SW 1271 (cell line): ENCODE measurements at regions not wholly inside any gene's neighbourhood (a gene's known extent, or its start where the extent isn't known, plus 50 kb on each side); places are given as distances from the start of the nearest gene placed in this dataset.
A peak's percentile ranks its signal among the peaks of the same experiment; 100 is the strongest.

Source experiments
- DNase-seq, 2 experiments: peaks; one replicate each; lab custom pipeline; 2025; lab: John Stamatoyannopoulos, UW

DNA sequence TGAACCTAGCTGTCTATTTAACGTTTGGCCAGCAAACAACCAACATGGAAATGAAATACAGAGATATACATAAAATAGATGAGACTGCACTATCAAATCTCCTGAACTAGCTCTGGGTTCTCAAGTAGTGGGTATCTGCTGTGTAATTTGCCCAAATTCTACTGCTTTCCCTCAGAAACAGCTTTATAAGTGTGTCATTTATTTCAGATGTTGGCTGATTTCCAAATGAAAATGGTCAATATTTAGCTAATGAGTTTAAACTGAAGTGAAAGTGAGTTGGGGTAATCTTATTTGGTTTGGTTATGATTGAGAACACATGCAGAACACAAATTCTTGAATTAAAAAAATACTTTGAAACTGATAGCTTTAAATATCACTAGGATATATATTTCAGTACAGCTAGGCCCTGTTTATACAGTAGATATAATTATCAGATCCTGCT, 601.7 kb upstream of the CXADR start:
- DNase-seq: no peak

DNA sequence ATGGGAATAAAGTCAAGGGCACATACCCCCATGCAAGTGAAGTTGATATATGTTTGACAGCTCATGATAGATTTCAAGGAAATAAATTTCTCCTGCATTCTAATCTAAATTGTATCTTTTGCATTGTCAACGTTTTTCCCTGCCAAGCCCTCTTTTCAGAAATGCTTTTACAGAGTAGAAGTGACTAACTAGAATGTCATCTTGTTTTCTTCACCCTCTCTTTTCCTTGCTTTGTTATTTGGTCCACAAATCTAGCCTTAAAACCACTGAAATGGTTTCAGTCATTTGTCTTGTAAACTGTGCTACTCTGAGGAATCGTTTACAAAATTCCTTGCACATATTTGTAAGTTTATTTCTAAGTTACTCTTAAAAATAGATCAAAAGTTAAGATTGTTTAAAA, 600.8 kb upstream of the CXADR start:
- DNase-seq: no peak

DNA sequence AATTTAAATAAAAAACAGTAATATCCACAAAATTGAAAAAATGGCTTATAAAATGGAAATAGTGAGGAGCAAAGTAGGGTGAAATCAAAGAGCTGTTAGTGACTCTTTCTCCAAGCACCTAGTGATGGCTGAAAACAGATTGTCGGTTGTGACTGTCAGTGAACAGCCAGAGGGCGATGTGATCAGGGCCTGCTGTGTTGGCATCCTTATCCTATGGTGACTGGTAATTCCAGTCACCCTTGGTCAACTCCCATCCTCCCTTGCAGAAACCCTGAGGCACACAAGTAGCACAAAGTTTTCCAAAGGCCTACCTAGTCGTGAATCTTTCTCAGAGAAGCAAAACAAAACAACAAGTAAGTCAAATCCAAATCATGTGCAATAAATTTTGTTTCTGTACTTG, 599.8 kb upstream of the CXADR start:
- DNase-seq: no peak

DNA sequence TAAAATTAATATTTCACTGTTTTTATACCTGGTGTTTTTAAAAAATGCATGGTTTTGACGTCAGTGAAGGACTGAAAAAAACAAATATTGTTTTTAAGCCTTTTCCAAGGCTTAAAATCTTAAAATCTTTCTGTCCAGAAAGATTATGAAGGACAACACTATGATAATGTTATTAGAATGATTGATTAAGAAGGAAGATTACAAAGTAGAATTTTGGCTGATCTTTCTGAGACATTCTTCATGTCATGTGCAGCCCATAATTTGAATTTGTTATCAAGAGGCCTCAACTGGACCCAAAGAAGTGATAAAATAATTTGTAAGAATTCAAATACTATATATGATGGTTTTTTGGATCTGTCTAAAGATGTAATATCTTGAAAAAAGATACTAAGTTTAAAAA, 584.4 kb upstream of the CXADR start:
- DNase-seq: no peak

DNA sequence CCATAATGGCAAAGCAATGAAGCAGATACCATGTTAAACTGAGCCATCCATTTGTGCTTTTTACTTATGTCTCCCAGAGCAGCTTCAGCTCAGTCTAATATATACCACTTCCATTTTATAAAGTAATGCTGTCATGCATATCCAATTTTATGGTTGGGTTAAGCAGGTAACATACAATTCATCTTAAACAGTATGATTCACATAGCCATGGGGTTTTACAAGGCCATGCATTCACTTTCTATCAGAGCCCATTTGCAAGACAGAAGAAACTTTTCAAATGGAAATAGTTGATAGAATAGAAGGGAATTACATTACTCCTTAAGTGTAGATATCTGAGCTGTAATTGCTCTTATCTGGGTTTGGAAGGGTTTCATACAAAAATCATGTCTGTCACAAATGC, 580.5 kb upstream of the CXADR start:
- DNase-seq: no peak

DNA sequence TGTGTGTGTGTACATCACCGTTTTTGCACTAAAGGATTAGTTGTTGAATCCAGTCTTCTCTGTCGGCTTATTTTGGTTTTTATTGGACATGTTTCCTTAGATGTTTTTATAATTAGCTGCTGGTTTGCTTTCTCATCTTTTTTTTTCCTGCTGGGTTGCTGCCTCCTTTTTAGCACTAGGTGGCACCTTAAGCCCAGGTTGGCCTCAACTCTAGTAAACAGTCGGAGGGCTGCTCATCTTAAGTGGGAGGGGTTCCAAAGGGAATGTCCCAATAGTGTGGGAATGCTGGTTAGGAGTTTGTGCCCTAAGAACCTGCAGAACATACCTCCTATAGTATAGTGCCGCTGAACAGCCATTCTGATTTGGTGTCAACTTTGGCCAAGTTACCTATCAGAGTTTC, 570.1 kb upstream of the CXADR start:
- peak in 1 of 2 experiments; percentile 4 for DNase-seq

DNA sequence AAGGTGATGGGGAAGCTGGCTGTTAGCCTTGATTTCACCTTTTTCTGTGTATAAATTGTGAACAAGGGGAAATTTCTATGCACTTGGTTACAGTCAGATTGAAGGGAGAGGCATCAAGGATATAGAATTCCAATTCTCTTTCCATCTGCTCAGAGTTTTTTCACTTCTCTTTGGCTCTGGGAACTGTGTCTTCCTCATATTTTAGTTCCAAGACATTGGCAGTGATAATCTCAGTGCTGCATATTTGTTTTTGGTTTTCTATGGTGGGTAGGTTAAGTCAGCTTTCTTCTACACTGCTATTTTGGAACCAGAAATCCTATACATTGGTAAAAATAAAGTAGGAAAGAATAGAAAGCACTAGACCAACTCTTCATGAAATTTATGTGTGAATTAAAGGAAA, 569.6 kb upstream of the CXADR start:
- no peak for DNase-seq

DNA sequence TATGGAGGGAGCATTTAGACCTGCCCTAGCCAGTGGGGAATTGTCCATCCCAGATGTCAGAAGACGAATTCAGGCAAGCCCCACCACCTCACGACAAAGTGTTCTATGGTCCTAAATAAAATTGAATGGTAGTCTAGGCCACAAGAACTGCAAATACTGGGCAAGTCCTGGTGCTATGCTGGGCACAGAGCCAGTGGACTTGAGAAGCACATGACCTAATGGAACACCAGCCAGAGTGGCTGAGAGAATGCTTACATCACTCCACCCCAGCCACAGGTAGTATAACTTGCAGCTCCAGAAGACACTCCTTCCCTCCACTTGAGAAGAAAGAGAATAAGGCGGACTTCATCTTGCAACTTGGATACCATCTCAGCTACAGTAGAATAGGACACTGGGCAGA, 567.3 kb upstream of the CXADR start:
- DNase-seq: no peak

DNA sequence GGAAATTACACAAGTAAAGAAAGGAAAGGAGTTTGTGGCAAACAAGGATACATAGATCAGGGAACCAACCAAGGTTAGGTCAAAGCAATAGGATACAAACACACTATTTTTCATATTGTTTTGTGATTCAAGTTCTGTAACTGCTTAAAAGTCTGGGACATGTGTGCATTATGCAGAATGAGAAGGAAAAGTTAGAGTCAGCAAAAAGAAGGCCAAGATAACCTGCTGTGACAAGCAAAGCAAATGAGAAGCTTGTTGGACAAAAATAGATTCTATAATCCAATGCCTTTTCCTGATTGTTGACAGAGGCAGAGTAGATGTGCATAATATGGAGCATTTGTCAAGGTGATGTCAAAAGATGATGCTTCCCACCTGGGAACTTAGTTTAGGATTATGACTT, 556.0 kb upstream of the CXADR start:
- no peak for DNase-seq

DNA sequence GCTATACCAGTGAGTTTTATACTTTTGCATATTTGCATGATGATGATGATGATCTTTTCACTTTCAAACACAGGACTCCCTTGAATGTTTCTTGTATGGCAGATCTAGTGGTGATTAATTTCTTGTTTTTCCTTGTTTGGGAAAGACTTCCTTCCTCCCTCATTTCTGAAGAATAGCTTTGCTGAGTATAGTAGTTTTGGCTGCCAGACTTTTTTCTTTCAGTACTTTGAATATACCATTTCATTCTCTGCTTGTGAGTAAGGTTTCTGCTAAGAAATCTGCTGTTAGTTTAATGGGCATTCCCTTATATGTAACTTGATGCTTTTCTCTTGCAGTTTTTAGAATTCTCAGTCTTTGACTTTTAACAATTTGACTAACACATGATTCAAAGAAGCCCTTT, 547.4 kb upstream of the CXADR start:
- no peak for DNase-seq

DNA sequence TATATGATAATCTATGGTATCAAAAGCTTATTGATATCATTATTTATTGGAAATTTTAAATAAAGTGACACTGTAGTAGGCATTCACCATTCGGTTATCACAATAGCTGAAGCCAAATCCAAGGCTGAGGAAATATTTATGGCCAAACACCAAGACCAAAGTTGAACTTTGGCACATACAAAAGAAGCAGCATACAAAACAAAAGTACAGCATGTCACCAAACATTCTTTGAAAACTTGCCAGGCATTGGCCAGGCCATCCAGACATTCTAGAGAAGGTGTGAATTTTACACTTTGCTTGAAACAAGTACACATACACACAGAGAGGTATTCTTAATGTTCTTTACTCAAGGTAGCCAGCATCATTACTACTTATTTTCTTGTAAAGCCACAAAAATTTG, 544.4 kb upstream of the CXADR start:
- DNase-seq: no peak

DNA sequence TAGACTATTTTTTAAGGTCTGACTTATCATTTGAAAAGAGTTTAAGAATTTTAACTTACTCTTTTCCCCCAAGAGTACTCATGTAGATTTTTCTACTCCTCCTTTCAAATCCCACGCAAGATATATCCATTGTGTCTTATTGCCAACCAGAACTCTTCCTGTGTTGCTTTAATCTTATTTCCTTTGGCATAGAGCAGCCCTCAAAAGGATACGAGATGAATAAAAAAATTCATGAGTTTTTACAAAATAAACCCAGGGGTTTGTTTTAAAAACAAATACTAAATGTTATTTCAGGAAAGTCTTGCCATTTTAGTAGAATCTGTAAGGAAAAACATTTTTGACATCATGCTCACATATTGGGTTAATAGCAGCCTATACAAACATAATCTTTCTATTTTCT, 543.2 kb upstream of the CXADR start:
- DNase-seq: no peak

DNA sequence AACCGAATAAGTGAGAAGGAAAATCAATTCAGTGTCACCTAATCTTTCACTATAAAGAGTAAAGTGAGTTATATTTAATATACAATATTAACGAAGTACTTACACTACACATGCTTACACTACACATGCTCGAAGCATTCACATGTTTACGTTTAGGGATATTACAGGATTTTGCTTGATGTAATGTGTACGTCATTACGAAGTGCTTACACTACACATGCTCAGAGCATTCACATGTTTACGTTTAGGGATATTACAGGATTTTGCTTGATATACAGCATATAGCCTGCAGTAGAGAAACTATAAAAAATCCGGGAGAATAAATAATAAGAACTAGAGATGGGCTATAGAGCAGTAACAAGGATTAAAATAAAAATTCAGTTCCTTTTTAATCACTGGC, 538.8 kb upstream of the CXADR start:
- no peak for DNase-seq

DNA sequence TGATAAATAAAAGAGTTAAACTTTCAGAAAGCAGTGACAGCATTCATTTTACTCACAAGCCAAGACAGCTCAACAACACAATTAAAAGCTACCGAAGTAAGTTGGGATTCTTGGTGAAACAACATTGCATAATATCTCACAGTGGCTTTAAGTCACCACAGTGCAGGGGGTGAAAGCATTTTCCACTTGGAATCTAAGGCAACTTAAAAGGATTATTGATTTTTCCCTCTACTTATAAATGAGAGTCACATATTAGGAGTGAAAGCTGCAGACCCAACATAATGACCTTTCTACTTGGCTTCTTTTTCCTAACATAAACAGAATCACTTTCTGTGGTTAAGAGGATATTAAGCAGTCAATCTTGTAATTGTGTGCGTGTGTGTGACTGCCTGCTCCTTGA, 536.6 kb upstream of the CXADR start:
- no peak for DNase-seq

DNA sequence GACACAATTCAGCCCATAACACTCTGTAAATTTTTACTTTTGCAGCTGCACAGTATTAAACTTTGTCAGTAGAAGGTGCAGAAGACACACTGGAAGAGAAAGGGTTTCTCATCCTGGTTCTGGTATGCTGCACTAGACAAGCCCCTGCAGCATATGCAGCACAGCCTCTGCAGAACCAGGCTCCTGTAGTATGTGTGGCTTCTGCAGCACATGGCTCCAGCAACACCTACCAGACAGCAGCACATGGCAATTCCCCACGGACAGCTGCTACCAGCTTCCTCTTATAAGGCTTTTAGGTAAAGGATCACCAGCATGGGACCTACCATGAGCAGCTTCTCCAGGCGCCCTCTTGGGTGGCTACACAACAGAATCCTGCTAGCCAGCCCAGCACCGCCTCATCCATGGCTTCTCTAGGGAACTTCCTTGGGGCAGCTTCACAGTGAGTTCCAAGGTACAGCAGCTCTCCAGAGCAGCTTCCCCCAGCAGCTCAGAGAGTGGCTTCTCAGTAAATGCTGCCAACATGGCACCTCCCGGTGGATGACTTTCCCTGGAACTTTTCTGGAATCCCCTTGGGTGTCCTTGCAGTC, 534.4 kb upstream of the CXADR start:
- no peak for DNase-seq

DNA sequence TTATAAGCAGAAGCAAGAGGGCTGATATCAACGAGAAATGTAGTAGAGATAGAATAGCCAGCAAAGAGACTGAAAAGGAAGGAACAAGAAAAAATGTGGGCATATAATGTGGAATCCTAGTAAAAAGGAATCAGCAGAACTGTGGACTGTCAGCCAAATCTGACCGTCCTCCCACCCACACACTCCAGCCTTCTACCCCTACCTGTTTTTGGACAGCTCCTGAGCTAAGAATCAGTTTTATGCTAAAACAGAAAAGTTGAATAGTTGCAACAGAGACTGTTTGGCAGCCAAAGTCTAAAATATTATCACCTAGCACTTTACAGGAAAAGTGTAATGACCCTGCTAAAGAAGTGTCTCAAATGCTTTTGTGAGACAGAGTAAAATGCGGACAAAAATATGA, 533.3 kb upstream of the CXADR start:
- DNase-seq: no peak

DNA sequence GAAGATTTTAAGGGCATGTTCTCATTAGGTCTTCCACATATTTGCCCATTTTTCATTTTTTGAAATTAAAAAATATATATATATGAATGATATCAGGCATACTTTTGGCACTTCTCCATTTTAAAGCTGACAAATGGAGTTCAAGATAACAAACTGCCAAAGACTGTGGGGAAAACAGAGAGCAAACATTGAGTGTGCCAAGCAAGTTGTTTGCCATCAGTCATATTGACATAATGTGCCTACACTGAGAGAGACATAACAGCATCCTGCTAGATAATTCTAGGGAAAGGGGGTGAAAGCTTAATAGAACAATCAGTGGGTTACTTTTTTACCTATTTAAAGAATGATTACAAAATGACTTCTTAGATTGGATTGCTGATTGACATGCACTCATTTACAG, 529.4 kb upstream of the CXADR start:
- no peak for DNase-seq

DNA sequence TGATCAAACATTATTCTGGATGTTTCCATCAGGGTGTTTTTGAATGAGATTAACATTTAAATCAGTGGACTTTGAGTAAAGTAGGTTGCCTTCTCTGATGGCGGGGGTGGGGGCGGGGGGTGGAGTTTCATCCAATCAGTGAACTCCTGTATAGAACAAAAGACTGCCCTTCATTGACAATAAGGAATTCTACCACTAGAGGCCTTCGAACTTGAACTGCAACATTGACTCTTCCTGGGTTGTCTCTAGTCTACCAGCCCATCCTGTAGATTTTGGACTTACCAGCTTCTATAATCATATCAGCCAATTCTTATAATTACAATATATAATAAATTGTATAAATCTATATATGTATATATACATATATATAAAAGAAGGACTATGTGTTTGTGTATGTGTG, 520.4 kb upstream of the CXADR start:
- peak in 1 of 2 experiments; percentile 5 for DNase-seq

DNA sequence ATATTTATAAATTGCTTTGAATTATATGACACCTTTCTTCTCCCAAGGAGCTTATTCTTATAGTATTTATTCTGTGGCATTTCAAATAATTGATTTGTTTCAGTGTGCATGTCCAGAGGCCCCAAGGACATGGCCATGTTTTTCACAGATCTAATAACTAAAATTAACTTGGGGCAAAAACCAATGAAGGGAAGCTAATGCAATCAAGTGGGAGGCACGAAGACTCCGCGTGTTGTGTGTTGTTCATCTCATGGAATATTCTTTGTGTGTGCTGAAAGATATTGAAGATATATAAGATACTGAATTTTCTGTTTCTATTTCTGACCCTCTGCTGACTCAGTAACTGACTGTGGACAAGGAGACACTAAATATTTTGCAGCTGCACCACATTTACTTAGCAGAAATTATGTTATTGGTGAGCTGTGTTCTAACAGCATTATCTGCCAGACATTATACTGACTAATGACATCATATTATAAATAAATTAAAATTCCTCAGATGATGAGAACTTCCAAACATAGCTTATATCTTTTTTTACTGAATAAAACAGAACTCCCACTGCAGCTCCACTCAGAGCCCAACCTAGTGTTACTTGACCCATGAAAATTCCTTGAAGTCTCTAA, 519.3 kb upstream of the CXADR start:
- no peak for DNase-seq

DNA sequence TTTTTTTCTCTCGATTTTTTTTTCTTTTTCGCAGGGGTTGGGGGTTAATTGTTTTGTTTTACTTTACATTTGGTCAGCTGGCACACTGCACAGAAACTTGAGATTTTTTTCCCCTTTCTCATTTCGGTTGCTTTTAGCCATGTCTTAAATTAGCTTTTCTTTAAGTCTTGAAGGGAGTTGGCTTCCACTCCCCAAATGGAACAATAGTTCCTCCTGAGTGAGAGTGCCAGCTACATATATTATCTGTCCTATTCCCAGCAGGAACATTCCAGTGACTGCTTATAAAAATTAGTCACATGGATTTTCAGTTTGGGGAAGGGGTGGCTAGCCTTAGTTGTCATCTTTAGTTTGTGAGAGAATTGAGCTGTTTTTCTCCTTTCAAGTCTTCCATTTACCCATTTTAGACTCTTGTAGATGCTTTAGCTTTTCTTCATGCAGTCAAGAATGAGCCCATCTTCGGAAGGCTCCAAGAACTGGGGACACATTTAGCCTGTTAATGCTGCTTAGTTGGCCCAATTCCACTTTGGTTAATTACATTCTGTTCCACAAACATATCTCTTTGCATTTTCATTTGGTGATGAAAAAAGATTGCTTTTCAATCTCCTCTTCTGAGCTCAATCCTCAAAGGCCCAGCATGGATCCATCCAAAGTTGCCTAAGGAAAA, 510.1 kb upstream of the CXADR start:
- no peak for DNase-seq

DNA sequence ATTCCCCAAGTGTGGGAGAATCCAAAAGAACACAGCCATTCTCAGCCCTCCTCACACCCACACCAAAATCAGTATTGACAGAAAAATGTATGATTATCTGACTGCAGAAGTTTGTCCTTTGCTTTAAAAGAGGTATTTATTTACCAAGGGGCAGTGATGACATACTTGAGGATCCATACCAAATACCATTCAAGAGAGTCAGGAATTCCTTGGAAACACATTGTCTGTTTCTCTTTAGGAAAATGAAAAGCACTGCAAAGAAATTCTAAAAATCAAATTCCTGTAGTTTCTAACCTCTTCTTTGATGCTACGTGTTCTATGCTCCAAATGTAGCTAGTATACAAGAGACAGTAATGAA, 509.6 kb upstream of the CXADR start:
- no peak for DNase-seq

DNA sequence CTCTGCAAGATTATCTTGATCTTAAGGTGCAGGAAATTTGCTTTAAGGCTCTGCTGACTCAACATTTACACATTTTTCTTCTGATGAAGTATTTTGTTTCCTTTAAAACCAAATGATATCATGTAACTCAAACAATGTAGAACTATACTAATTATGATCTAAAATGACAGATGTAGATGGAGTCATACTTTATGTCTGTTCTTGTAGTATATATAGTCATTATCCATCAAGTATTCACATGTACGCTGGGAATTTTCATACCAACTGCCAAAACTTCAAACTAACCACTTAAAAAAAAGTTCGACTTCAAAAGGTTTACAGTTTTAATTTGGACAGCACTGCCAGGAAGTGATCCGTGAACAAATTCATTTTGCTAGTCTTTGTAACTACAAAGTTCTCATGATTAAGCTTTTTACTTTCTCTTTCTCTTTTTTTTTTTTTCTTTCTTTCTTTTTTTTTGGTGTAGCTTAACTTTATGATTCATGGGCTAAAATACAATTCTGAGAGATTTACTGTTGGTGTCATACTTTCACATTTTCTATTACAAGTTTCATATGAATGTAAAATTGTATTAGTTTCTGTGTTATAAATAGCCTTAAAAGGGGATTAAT, 509.0 kb upstream of the CXADR start:
- no peak for DNase-seq

DNA sequence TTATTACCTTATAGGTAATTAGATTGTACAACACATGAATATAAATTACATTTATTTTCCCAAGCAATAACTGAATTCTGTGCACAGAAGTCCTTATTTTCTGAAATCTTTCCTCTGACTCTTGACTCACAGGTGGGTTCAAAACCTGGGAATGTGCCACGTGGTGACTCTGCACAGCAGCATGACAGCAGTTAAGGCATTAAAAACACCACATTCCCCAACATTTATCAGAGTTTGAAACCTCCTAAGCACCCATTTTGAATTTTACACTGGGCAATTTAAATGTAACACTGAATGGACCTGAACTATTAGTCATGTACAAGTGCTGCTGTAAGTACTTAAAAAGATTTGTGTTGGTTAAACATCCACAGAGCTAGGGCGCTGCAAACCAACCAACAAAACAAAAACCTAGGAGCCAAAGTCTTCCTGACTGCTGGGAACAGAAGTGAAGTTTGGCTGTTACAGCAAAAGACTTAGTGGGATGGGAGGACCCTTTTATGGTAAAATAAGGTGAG, 480.6 kb upstream of the CXADR start:
- no peak for DNase-seq
